Rectal smooth muscle tissue (tissue), 1 donor: ENCODE measurements at regions not wholly inside any gene's neighbourhood (a gene's known extent, or its start where the extent isn't known, plus 50 kb on each side); places are given as distances from the start of the nearest gene placed in this dataset.

ENCODE experiments used
- H3K27ac ChIP-seq: one replicate; pipeline ENCODE4 v1.7.0; 2013; ENCODE audit warnings: low read depth, low read length, inconsistent platforms
- H3K27me3 ChIP-seq: one replicate; pipeline ENCODE4 v1.7.0; 2013; ENCODE audit warnings: low read length; ENCODE audit not compliant: control insufficient read depth, insufficient read depth
- H3K36me3 ChIP-seq: one replicate; pipeline ENCODE4 v1.7.0; 2013; ENCODE audit warnings: low read length; ENCODE audit not compliant: control insufficient read depth, insufficient read depth
- H3K4me1 ChIP-seq: one replicate; pipeline ENCODE4 v1.7.0; 2013; ENCODE audit warnings: low read length; ENCODE audit not compliant: control insufficient read depth, insufficient read depth
- H3K4me3 ChIP-seq: one replicate; pipeline ENCODE4 v1.7.0; 2013; ENCODE audit warnings: low read length
- H3K9ac ChIP-seq: one replicate; pipeline ENCODE4 v1.7.0; 2013; ENCODE audit warnings: low read length

DNA sequence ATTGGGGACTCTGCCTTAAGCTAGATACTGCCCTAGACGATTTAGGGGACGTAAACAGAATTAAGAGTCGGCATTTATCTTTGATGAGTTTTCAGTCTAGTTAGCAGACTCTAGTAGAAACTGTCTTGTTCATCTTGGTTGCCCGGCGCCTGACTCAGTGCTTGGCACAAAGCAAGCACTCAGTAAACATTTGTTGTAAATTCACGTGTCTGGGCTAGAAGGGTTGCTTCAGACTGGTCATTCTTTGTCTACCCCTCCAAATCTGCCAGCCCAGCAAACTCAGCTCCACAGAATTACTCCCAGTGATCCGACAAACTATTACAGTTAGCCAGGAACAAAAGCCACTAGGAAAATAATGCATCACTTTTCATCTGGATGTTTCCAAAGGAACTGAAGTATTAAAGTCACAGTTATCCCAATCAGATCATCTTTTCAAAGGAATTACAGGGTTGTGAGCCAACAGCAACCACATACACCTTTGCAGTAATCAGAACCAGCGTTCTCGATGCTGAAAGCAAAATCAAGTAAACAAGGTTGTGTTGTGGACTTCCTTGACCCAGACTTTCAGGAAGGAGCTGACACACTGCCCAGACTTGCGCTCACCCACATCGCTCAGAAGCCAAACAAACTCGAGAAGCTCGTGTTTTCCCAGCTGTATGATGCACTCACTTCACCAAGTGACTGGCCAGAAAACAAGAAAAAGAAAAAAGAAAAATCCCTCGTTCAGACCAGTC is 66.5 kb upstream of the GADD45A start:
- Histone ChIP-seq H3K27ac (no peak overlapping the region), H3K4me1 (no peaks in the 10 kb centered on the region), H3K4me3 (no peak overlapping the region), H3K36me3 (no peaks in the 10 kb centered on the region), H3K9ac (no peak overlapping the region), H3K27me3 (no peaks in the 10 kb centered on the region)

GRCh38 chr1:67619080-67619479 is 65.9 kb upstream of the GADD45A start:
- Histone ChIP-seq H3K27ac (peak overlapping the region; percentile 12), H3K4me3 (no peak overlapping the region), H3K27me3 (no peaks in the 10 kb centered on the region), H3K4me1 (no peaks in the 10 kb centered on the region), H3K36me3 (no peaks in the 10 kb centered on the region), H3K9ac (no peak overlapping the region)

GRCh38 chr1:67623906-67624305 is 61.1 kb upstream of the GADD45A start:
- H3K27me3 ChIP-seq = no peaks in the 10 kb centered on the region
- no peaks in the 10 kb centered on the region for H3K36me3 ChIP-seq
- H3K9ac ChIP-seq = no peak overlapping the region
- no peak overlapping the region for H3K4me3 ChIP-seq
- no peaks in the 10 kb centered on the region for H3K4me1 ChIP-seq
- H3K27ac ChIP-seq = no peak overlapping the region

- H3K27ac ChIP-seq = no peak overlapping the region
- H3K4me3 ChIP-seq = no peak overlapping the region
- no peaks in the 10 kb centered on the region for H3K27me3 ChIP-seq
- no peak overlapping the region for H3K9ac ChIP-seq
- no peaks in the 10 kb centered on the region for H3K4me1 ChIP-seq
- no peaks in the 10 kb centered on the region for H3K36me3 ChIP-seq
These were observed 60.3 kb upstream of the GADD45A start for GRCh38 chr1:67624680-67625079.

- H3K4me3 ChIP-seq = no peak overlapping the region
- no peak overlapping the region for H3K27ac ChIP-seq
- no peak overlapping the region for H3K9ac ChIP-seq
These were observed 58.7 kb upstream of the GADD45A start for GRCh38 chr1:67626090-67626860.

DNA sequence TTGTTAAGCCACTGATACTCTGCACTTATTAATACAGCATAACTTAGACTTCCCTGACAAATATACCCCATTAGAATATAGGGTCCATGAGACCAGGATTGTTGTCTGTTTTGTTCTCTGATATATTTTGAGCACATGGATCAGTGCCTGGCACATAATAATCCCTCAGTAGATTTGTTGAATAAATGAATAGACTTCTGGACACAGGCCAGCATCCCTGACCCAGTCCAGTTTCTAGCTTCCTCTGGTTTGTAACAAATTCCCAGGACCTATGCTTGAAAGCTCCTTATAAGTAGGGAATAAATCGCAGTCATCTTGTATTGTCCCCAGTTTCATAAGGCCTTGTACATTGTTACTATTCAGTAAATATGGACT is 58.2 kb upstream of the GADD45A start:
- no peak overlapping the region for H3K4me3 ChIP-seq
- H3K36me3 ChIP-seq = no peaks in the 10 kb centered on the region
- H3K4me1 ChIP-seq = no peaks in the 10 kb centered on the region
- no peak overlapping the region for H3K27ac ChIP-seq
- no peak overlapping the region for H3K9ac ChIP-seq
- no peaks in the 10 kb centered on the region for H3K27me3 ChIP-seq

More at GRCh38 chr1:67626090-67626860, 58.7 kb upstream of the GADD45A start:
- Histone ChIP-seq H3K4me1 (no peaks in the 10 kb centered on the region), H3K36me3 (no peaks in the 10 kb centered on the region), H3K27me3 (no peaks in the 10 kb centered on the region)

GRCh38 chr1:67627336-67627735 is 57.7 kb upstream of the GADD45A start:
- H3K4me3 ChIP-seq = no peak overlapping the region
- H3K9ac ChIP-seq = no peak overlapping the region
- no peak overlapping the region for H3K27ac ChIP-seq
- H3K4me1 ChIP-seq = no peaks in the 10 kb centered on the region
- H3K36me3 ChIP-seq = no peaks in the 10 kb centered on the region
- H3K27me3 ChIP-seq = no peaks in the 10 kb centered on the region

DNA sequence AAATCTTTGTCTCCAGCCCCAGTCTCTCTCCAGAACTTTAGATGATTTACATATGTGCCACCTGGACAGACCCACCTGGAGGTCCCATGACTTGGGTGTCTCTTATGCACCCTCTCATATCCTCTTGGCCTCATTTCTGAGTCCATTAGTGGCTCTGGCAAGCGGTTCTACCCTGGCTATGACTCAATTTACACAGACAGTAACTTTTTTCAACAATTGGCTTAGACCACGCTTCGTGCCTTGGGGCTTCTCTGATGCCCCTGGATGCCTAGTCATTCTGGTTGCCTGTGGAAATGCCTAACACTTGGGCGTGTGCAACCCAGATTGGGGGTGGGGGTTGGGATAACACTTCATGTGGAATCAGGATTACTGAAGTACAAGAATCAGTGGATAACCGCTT is 57.1 kb upstream of the GADD45A start:
- no peak overlapping the region for H3K4me3 ChIP-seq
- no peaks in the 10 kb centered on the region for H3K4me1 ChIP-seq
- H3K9ac ChIP-seq = no peak overlapping the region
- H3K36me3 ChIP-seq = no peaks in the 10 kb centered on the region
- no peaks in the 10 kb centered on the region for H3K27me3 ChIP-seq
- H3K27ac ChIP-seq = no peak overlapping the region

- Histone ChIP-seq H3K27ac (no peak overlapping the region), H3K36me3 (no peaks in the 10 kb centered on the region), H3K27me3 (no peaks in the 10 kb centered on the region), H3K9ac (no peak overlapping the region), H3K4me3 (no peak overlapping the region), H3K4me1 (no peaks in the 10 kb centered on the region)
These were observed 55.5 kb upstream of the GADD45A start for GRCh38 chr1:67629370-67630075.

GRCh38 chr1:67630438-67631045 is 54.5 kb upstream of the GADD45A start:
- Histone ChIP-seq H3K27ac (no peak overlapping the region), H3K9ac (no peak overlapping the region), H3K36me3 (no peaks in the 10 kb centered on the region), H3K4me1 (no peaks in the 10 kb centered on the region), H3K4me3 (no peak overlapping the region), H3K27me3 (no peaks in the 10 kb centered on the region)

DNA sequence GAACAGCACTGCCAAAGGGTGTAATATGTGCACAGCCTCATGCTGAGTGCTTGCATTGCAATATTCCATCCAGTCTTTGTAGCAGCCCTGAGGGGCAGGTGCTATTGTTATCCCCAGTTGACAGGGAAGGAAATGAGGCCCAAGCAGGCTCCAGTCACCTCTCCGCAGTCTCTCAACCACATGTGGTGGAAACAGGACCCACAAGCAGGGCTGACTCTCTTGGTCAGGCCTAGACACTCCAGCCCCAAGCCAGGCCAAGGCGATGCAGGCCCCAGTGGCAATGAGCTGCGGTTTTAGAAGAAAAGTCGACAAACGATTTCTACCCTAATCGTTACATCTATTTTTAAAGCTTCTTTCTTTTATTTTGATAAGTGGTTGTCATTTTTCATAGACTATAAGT is 52.6 kb upstream of the GADD45A start:
- no peak overlapping the region for H3K4me3 ChIP-seq
- no peak overlapping the region for H3K9ac ChIP-seq
- no peaks in the 10 kb centered on the region for H3K36me3 ChIP-seq
- H3K4me1 ChIP-seq = no peaks in the 10 kb centered on the region
- H3K27ac ChIP-seq = no peak overlapping the region
- H3K27me3 ChIP-seq = no peaks in the 10 kb centered on the region
